HepG2 (cell line): ENCODE measurements at regions not wholly inside any gene's neighbourhood (a gene's known extent, or its start where the extent isn't known, plus 50 kb on each side); places are given as distances from the start of the nearest gene placed in this dataset.

Experiments used
- BCL6 ChIP-seq: IDR thresholded peaks from 2 replicates; pipeline ENCODE4 v1.6.1; 2016; ENCODE audit warnings: missing genetic modification reagents, missing compliant biosample characterization
- CC2D1A ChIP-seq: sonication (generic); formaldehyde crosslinking; IDR thresholded peaks from 2 replicates; pipeline ENCODE4 v1.8.1; 2023; ENCODE audit warnings: mild to moderate bottlenecking, missing genetic modification reagents
- RAD51 ChIP-seq: fragments of 450-650 bp; IDR thresholded peaks from 2 replicates; pipeline ENCODE4 v1.6.1; 2016; ENCODE audit warnings: borderline replicate concordance
- SP1 ChIP-seq, 2 experiments: fragments of 450-650 bp in 1 of 2; sonication (generic) in 1 of 2; formaldehyde crosslinking in 1 of 2; IDR thresholded peaks; 2 replicates each; pipeline versions ENCODE4 v1.4.0 to v1.6.1; 2016 to 2020; ENCODE audit warnings: missing genetic modification reagents in 1 of 2
- ZNF615 ChIP-seq: sonication (generic); formaldehyde crosslinking; IDR thresholded peaks from 2 replicates; pipeline ENCODE4 v1.5.0; 2020; ENCODE audit warnings: mild to moderate bottlenecking, missing genetic modification reagents, borderline replicate concordance
- ZSCAN12 ChIP-seq: sonication (generic); formaldehyde crosslinking; IDR thresholded peaks from 2 replicates; pipeline ENCODE4 v1.9.0; 2021; ENCODE audit warnings: mild to moderate bottlenecking, missing genetic modification reagents
- TF ChIP-seq, protein P1 (sequence below): sonication (generic); formaldehyde crosslinking; IDR thresholded peaks from 2 replicates; pipeline ENCODE4 v1.8.1; 2022; ENCODE audit warnings: mild to moderate bottlenecking, missing genetic modification reagents
- TF ChIP-seq, protein P2 (sequence below): sonication (generic); formaldehyde crosslinking; IDR thresholded peaks from 2 replicates; pipeline ENCODE4 v1.9.0; 2021; ENCODE audit warnings: missing genetic modification reagents, borderline replicate concordance
- TF ChIP-seq, protein P3 (sequence below): sonication (generic); formaldehyde crosslinking; IDR thresholded peaks from 2 replicates; pipeline ENCODE4 v1.4.0; 2020; ENCODE audit warnings: missing genetic modification reagents, borderline replicate concordance
- TF ChIP-seq, protein P4 (sequence below): sonication (generic); formaldehyde crosslinking; IDR thresholded peaks from 2 replicates; pipeline ENCODE4 v1.9.0; 2021; ENCODE audit warnings: missing genetic modification reagents, borderline replicate concordance
- TF ChIP-seq, protein P5 (sequence below): IDR thresholded peaks from 2 replicates; pipeline ENCODE4 v1.6.1; 2012; ENCODE audit warnings: inconsistent platforms

DNA sequence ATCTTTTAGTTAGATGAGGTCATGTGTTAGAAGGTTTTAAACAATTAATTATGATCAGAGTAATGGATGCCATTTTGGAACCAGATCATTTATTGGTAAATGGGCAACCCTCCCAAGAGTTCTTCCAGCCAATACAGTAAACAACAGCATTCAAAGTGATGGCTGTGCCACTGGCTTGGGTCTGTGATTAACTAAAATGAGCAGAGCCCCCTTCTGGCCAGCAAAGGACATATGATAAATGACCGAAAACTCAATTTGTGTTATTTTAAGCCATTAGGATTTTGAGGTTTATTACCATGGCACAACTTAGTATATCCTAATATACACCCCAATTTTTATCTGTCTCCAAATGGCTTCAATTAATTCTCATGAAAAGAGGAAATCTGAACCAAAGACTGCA, 90.8 kb upstream of the NPFFR2 start:
- TF ChIP-seq, protein P1, sequence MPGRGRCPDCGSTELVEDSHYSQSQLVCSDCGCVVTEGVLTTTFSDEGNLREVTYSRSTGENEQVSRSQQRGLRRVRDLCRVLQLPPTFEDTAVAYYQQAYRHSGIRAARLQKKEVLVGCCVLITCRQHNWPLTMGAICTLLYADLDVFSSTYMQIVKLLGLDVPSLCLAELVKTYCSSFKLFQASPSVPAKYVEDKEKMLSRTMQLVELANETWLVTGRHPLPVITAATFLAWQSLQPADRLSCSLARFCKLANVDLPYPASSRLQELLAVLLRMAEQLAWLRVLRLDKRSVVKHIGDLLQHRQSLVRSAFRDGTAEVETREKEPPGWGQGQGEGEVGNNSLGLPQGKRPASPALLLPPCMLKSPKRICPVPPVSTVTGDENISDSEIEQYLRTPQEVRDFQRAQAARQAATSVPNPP (CRISPR knock-in tag): no peak
- TF ChIP-seq, protein P2, sequence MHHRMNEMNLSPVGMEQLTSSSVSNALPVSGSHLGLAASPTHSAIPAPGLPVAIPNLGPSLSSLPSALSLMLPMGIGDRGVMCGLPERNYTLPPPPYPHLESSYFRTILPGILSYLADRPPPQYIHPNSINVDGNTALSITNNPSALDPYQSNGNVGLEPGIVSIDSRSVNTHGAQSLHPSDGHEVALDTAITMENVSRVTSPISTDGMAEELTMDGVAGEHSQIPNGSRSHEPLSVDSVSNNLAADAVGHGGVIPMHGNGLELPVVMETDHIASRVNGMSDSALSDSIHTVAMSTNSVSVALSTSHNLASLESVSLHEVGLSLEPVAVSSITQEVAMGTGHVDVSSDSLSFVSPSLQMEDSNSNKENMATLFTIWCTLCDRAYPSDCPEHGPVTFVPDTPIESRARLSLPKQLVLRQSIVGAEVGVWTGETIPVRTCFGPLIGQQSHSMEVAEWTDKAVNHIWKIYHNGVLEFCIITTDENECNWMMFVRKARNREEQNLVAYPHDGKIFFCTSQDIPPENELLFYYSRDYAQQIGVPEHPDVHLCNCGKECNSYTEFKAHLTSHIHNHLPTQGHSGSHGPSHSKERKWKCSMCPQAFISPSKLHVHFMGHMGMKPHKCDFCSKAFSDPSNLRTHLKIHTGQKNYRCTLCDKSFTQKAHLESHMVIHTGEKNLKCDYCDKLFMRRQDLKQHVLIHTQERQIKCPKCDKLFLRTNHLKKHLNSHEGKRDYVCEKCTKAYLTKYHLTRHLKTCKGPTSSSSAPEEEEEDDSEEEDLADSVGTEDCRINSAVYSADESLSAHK: no peak
- TF ChIP-seq BCL6 (CRISPR knock-in tag) (no peak), ZSCAN12 (no peak), CC2D1A (CRISPR knock-in tag) (no peak), SP1 (IDR thresholded peaks at IDR 0.05) (no peak), SP1 (CRISPR knock-in tag; IDR thresholded peaks at IDR 0.05) (no peak), RAD51 (no peak), ZNF615 (no peak)
- TF ChIP-seq, protein P3, sequence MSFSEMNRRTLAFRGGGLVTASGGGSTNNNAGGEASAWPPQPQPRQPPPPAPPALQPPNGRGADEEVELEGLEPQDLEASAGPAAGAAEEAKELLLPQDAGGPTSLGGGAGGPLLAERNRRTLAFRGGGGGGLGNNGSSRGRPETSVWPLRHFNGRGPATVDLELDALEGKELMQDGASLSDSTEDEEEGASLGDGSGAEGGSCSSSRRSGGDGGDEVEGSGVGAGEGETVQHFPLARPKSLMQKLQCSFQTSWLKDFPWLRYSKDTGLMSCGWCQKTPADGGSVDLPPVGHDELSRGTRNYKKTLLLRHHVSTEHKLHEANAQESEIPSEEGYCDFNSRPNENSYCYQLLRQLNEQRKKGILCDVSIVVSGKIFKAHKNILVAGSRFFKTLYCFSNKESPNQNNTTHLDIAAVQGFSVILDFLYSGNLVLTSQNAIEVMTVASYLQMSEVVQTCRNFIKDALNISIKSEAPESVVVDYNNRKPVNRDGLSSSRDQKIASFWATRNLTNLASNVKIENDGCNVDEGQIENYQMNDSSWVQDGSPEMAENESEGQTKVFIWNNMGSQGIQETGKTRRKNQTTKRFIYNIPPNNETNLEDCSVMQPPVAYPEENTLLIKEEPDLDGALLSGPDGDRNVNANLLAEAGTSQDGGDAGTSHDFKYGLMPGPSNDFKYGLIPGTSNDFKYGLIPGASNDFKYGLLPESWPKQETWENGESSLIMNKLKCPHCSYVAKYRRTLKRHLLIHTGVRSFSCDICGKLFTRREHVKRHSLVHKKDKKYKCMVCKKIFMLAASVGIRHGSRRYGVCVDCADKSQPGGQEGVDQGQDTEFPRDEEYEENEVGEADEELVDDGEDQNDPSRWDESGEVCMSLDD (CRISPR knock-in tag): no peak
- TF ChIP-seq, protein P4, sequence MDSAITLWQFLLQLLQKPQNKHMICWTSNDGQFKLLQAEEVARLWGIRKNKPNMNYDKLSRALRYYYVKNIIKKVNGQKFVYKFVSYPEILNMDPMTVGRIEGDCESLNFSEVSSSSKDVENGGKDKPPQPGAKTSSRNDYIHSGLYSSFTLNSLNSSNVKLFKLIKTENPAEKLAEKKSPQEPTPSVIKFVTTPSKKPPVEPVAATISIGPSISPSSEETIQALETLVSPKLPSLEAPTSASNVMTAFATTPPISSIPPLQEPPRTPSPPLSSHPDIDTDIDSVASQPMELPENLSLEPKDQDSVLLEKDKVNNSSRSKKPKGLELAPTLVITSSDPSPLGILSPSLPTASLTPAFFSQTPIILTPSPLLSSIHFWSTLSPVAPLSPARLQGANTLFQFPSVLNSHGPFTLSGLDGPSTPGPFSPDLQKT (CRISPR knock-in tag): no peak
- TF ChIP-seq, protein P5, sequence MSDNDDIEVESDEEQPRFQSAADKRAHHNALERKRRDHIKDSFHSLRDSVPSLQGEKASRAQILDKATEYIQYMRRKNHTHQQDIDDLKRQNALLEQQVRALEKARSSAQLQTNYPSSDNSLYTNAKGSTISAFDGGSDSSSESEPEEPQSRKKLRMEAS: no peak
